ENCODE measurements at regions not wholly inside any gene's neighbourhood (a gene's known extent, or its start where the extent isn't known, plus 50 kb on each side); places are given as distances from the start of the nearest gene placed in this dataset.

GRCh38 chr13:85212692-85213091 is 586.5 kb downstream of the SLITRK6 start:
- SMC1A ChIA-PET (ENCODE audit: uncharacterized antibody, unreplicated experiment) = interaction anchor here (1.2 kb wide), 1 partner anchor 12 kb away, joined by 3 read pairs; no protein-coding TSS in a partner anchor
- in situ Hi-C loops (cut with MboI) (no loop called here), intact Hi-C loops (cut with micrococcal nuclease; ENCODE audit: unreplicated experiment) (no loop called here)
- Histone ChIP-seq H3K9ac (ENCODE audit: control insufficient read depth, insufficient read depth, low read length) (no peak overlapping the region), H4K20me1 (ENCODE audit: control insufficient read depth, insufficient read depth) (no peaks in the 10 kb centered on the region), H3K9me3 (replicated peaks; ENCODE audit: control insufficient read depth, insufficient read depth, low read length) (no peaks in the 10 kb centered on the region), H3K36me3 (ENCODE audit: control insufficient read depth in 2 of 2, insufficient read depth in 2 of 2, low read length in 1 of 2) (no peaks in the 10 kb centered on the region), H3K4me2 (ENCODE audit: control insufficient read depth, insufficient read depth) (no peak overlapping the region), H3K4me3 (no peak overlapping the region), H3K4me1 (ENCODE audit: control insufficient read depth, insufficient read depth, low read length) (no peaks in the 10 kb centered on the region), H3K79me2 (ENCODE audit: control insufficient read depth, insufficient read depth, low read length) (no peaks in the 10 kb centered on the region), H2AFZ (ENCODE audit: control insufficient read depth, low read depth, low read length) (no peak overlapping the region), H3K27me3 (replicated peaks in 1 of 2; ENCODE audit: control insufficient read depth in 2 of 2, insufficient read depth in 2 of 2, low read length in 1 of 2) (no peaks in the 10 kb centered on the region), H3K27ac (ENCODE audit: control insufficient read depth, insufficient read depth) (no peak overlapping the region)
- POLR2A ChIA-PET = no interaction called here
- ATAC-seq = no peak
- BruUV-seq (replicated peaks) = no TSS peak
- 0% methylated on average over 2 of the region's 2 CpGs for WGBS (ENCODE audit: insufficient coverage, insufficient replicate concordance, low lambda C conversion rate, missing lambda C conversion rate)
- no peak for DNase-seq (ENCODE audit: low read depth, low spot score)
- no peak for FAIRE-seq
- RAD21 ChIA-PET (ENCODE audit: unreplicated experiment) = no interaction called here
- no peak for TF ChIP-seq RELA (IDR thresholded peaks at IDR 0.05; ENCODE audit: borderline replicate concordance, partially characterized antibody)
- TF ChIP-seq CUX1 (IDR thresholded peaks at IDR 0.05; ENCODE audit: insufficient replicate concordance, low read depth, low read length) = no peak
- TF ChIP-seq STAT3 (IDR thresholded peaks at IDR 0.05; ENCODE audit: low read depth, low read length) = no peak
- TF ChIP-seq SPI1 (IDR thresholded peaks at IDR 0.05; ENCODE audit: borderline replicate concordance, insufficient read depth, low read depth, low read length) = no peak
- TF ChIP-seq NR2C1 (IDR thresholded peaks at IDR 0.05) = no peak
- no peak for TF ChIP-seq IRF5 (IDR thresholded peaks at IDR 0.05; ENCODE audit: borderline replicate concordance)
- TF ChIP-seq DPF2 (IDR thresholded peaks at IDR 0.05) = no peak
- TF ChIP-seq CREM (IDR thresholded peaks at IDR 0.05; ENCODE audit: low read depth) = no peak
- TF ChIP-seq ZNF274 (IDR thresholded peaks at IDR 0.05; ENCODE audit: insufficient read depth, insufficient read length) = no peak
- TF ChIP-seq GATAD2B (conservative IDR thresholded peaks at IDR 0.05; ENCODE audit: low read depth) = no peak
- no peak for TF ChIP-seq ZZZ3 (IDR thresholded peaks at IDR 0.05; ENCODE audit: control insufficient read depth, insufficient read length, low read depth)
- no peak for TF ChIP-seq CHD2 (IDR thresholded peaks at IDR 0.05; ENCODE audit: borderline replicate concordance, low read depth, low read length)
- no peak for TF ChIP-seq SREBF1 (IDR thresholded peaks at IDR 0.05; ENCODE audit: low read length)
- no peak for TF ChIP-seq FOS (IDR thresholded peaks at IDR 0.05; ENCODE audit: borderline replicate concordance, extremely low read depth, insufficient read length)
- TF ChIP-seq HDAC6 (IDR thresholded peaks at IDR 0.05; ENCODE audit: unreplicated experiment) = no peak
- no peak for TF ChIP-seq PAX8 (IDR thresholded peaks at IDR 0.05)
- TF ChIP-seq PKNOX1 (IDR thresholded peaks at IDR 0.05) = no peak
- CTCF ChIA-PET = interaction anchor here (0.6 kb wide), 1 partner anchor 752 kb away, joined by 3 read pairs; no protein-coding TSS in a partner anchor
